Psoas muscle (tissue), 7 donors: ENCODE measurements at regions not wholly inside any gene's neighbourhood (a gene's known extent, or its start where the extent isn't known, plus 50 kb on each side); places are given as distances from the start of the nearest gene placed in this dataset.

Experiments
- ATAC-seq, 4 donors: fragments of 200-7000 bp; cut with Tn5 transposase; one replicate each; pipeline ENCODE4 v1.9.1; 2020; ENCODE audit warnings: moderate library complexity in 3 of 4, mild to moderate bottlenecking in 2 of 4
- DNase-seq, 2 donors: peaks; one replicate each; pipeline ENCODE4 v3.0.0-alpha.2; 2020
- H3K27ac ChIP-seq: fragments of 200-600 bp; one replicate; pipeline ENCODE4 v1.8.0; 2022
- H3K27me3 ChIP-seq, 3 donors: fragments of 200-600 bp in 1 of 3; one replicate each; pipeline versions ENCODE4 v1.6.1 to v1.8.0; 2013 to 2022; ENCODE audit warnings: low read length in 2 of 3, mild to moderate bottlenecking in 2 of 3, moderate library complexity in 1 of 3; ENCODE audit not compliant: insufficient read depth in 3 of 3
- H3K36me3 ChIP-seq, 2 donors: fragments of 200-600 bp in 1 of 2; one replicate each; pipeline versions ENCODE4 v1.6.1 to v1.8.0; 2013 to 2022; ENCODE audit warnings: low read depth in 1 of 2, mild to moderate bottlenecking in 1 of 2, moderate library complexity in 1 of 2; ENCODE audit not compliant: insufficient read depth in 1 of 2
- H3K4me1 ChIP-seq: fragments of 200-600 bp; one replicate; pipeline ENCODE4 v1.8.0; 2022
- H3K4me3 ChIP-seq: fragments of 200-600 bp; one replicate; pipeline ENCODE4 v1.8.0; 2022; ENCODE audit warnings: mild to moderate bottlenecking
- H3K9me3 ChIP-seq: fragments of 200-600 bp; one replicate; pipeline ENCODE4 v1.8.0; 2022
- WGBS, 3 donors: extraction: QIAGEN DNeasy Blood & Tissue Kit; methylation state at CpG; one replicate each; pipeline versions ENCODE4 v1.1.6 to v1.1.7; 2013; 5-methylcytosine and 5-hydroxymethylcytosine counted together
- intact Hi-C, 2 donors: fragments of 100-400 bp; cut with DNase I; formaldehyde crosslinking; loops; one replicate each; pipeline versions ENCODE4 v1.11.0 to v1.14.2; 2022
- TF ChIP-seq, protein P1 (sequence below): fragments of 200-600 bp; IDR thresholded peaks from one replicate; pipeline ENCODE4 v1.8.0; 2022; ENCODE audit warnings: antibody characterized with exemption
- donor health status: healthy with polysubstance abuse.
- donor health status: DM: no; HTN: no; CAD: no; lungs with moderate emphysema.
- donor health status: Bipolar disorder and iron deficiency.
- donor health status: healthy.
- donor health status: DM: yes; HTN: yes; CAD: no.
- donor health status: DM: no; HTN: no; CAD: no.
- donor health status: DM: yes; HTN: yes; CAD: no.

- ATAC-seq (no peak), DNase-seq (no peak)
- H3K4me1 ChIP-seq: no peaks in the 10 kb centered on the region
- H3K9me3 ChIP-seq: no peaks in the 10 kb centered on the region
- WGBS, 3 donors: 44 to 54% (median 47%) methylated on average over 3 of the region's 3 CpGs
- H3K27ac ChIP-seq: no peak overlapping the region
- intact Hi-C loops: no loop called here
- no peak overlapping the region for H3K4me3 ChIP-seq
- TF ChIP-seq, protein P1, sequence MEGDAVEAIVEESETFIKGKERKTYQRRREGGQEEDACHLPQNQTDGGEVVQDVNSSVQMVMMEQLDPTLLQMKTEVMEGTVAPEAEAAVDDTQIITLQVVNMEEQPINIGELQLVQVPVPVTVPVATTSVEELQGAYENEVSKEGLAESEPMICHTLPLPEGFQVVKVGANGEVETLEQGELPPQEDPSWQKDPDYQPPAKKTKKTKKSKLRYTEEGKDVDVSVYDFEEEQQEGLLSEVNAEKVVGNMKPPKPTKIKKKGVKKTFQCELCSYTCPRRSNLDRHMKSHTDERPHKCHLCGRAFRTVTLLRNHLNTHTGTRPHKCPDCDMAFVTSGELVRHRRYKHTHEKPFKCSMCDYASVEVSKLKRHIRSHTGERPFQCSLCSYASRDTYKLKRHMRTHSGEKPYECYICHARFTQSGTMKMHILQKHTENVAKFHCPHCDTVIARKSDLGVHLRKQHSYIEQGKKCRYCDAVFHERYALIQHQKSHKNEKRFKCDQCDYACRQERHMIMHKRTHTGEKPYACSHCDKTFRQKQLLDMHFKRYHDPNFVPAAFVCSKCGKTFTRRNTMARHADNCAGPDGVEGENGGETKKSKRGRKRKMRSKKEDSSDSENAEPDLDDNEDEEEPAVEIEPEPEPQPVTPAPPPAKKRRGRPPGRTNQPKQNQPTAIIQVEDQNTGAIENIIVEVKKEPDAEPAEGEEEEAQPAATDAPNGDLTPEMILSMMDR: no peak
- no peaks in the 10 kb centered on the region for H3K27me3 ChIP-seq
- no peaks in the 10 kb centered on the region for H3K36me3 ChIP-seq
Measured at GRCh38 chr4:56127716-56128115, 179.0 kb downstream of the CEP135 start.

DNA sequence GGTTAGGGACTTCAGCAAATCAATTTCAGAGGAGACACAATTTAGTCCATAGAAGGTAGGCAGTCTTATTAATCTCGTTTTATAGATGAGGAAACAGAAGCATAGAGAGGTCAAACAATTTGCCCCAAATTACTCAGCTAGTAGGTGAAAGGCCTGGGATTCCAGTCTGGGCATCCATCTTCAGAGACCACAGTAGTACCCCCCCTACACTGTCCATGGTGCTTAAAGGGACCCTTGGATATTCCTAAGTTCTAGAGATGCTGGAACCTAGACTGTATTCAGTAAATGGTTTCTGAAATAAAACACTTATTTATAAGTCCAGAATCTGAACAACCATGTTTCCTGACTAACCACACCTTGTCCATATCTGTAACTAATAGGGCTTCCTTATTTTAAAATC lies 174.8 kb downstream of the CEP135 start:
- Histone ChIP-seq H3K9me3 (no peaks in the 10 kb centered on the region), H3K27ac (no peak overlapping the region), H3K36me3 (no peaks in the 10 kb centered on the region), H3K27me3 (no peaks in the 10 kb centered on the region), H3K4me3 (no peak overlapping the region), H3K4me1 (no peaks in the 10 kb centered on the region)
- 65 to 86% (median 73%) methylated on average over 1 of the region's 1 CpG for WGBS, 3 donors
- ATAC-seq (no peak), DNase-seq (no peak)
- TF ChIP-seq, protein P1: no peak
- intact Hi-C loops: no loop called here

DNA sequence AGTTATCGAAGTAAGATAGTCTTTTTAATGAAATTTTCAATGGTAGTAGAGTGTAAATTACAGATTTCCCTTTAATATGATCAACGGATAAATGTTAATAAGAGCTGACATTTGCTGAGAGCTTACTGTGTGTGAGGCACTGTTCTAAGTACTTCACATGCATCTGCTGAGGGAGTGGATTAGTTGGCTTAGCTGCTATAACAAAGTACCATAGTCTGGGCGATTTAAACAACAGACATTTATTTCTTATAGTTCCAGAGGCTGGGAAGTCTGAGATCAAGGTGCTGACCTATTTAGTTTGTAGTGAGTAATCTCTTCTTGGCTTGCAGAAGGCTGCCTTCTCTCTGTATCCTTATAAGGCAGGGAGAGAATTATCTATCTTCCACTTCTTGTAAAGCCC lies 174.3 kb downstream of the CEP135 start:
- TF ChIP-seq, protein P1: no peak

GRCh38 chr4:56118845-56119244 lies 170.1 kb downstream of the CEP135 start:
- Histone ChIP-seq H3K4me3 (no peak overlapping the region), H3K27ac (no peak overlapping the region), H3K27me3 (no peaks in the 10 kb centered on the region), H3K36me3 (no peaks in the 10 kb centered on the region), H3K4me1 (no peaks in the 10 kb centered on the region), H3K9me3 (no peaks in the 10 kb centered on the region)
- TF ChIP-seq, protein P1: no peak
- ATAC-seq (no peak), DNase-seq (no peak)
- 33 to 40% (median 39%) methylated on average over 2 of the region's 2 CpGs for WGBS, 3 donors
- intact Hi-C loops: no loop called here

More for the DNA sequence above, 174.3 kb downstream of the CEP135 start:
- Histone ChIP-seq H3K27me3 (no peaks in the 10 kb centered on the region), H3K4me3 (no peak overlapping the region), H3K9me3 (no peaks in the 10 kb centered on the region), H3K4me1 (no peaks in the 10 kb centered on the region), H3K36me3 (no peaks in the 10 kb centered on the region), H3K27ac (no peak overlapping the region)
- no peak for DNase-seq
- intact Hi-C loops: no loop called here
- no peak for ATAC-seq
- whole genome bisulfite sequencing, 3 donors: 52 to 72% (median 69%) methylated on average over 3 of the region's 3 CpGs

DNA sequence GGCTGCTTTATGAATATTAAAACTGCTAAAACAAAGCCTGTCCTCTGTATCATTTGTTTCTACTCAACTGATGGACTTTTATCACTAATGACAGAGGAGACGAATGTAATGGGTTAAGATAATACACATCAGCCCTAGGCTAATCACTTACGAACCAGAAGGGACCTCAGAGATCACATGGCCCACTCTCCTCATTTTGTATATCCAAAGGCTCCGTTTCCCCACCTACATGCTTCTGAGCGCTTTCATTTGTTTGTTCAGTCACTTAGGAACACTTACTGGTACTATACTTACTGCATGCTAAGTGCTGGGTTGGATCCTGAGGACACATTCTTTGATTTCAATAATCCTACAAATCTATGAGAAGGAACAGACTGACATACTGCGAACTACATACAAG lies 169.3 kb downstream of the CEP135 start:
- Histone ChIP-seq H3K27me3 (no peaks in the 10 kb centered on the region), H3K4me1 (no peaks in the 10 kb centered on the region), H3K9me3 (no peaks in the 10 kb centered on the region), H3K4me3 (no peak overlapping the region), H3K36me3 (no peaks in the 10 kb centered on the region), H3K27ac (no peak overlapping the region)
- no peak for ATAC-seq
- WGBS, 3 donors: 84 to 91% (median 88%) methylated on average over 5 of the region's 5 CpGs
- DNase-seq: no peak
- intact Hi-C loops: no loop called here
- TF ChIP-seq, protein P1: no peak
